Natural killer cell (primary cell): ENCODE measurements at regions not wholly inside any gene's neighbourhood (a gene's known extent, or its start where the extent isn't known, plus 50 kb on each side); places are given as distances from the start of the nearest gene placed in this dataset.

Experiments used
- ATAC-seq, 3 donors: fragments of 150-1000 bp in 2 of 3; fragments of 200-7000 bp in 1 of 3; cut with Tn5 transposase; 1 replicate in 1 of 3; 2 replicates in 2 of 3; pipeline ENCODE4 v1.10.0; 2021; ENCODE audit warnings: mild to moderate bottlenecking in 2 of 3, moderate library complexity in 2 of 3
- DNase-seq, 2 donors: peaks; one replicate each; pipeline versions ENCODE4 v3.0.0 to v3.0.0-alpha.2; 2013 to 2021; ENCODE audit warnings: mixed read lengths in 1 of 2
- H3K27ac ChIP-seq: one replicate; pipeline ENCODE4 v1.5.1; 2013; ENCODE audit warnings: mild to moderate bottlenecking, low read length
- H3K27me3 ChIP-seq: one replicate; pipeline ENCODE4 v1.6.1; 2013; ENCODE audit warnings: low read length; ENCODE audit not compliant: control insufficient read depth, insufficient read depth
- H3K36me3 ChIP-seq: one replicate; pipeline ENCODE4 v1.6.1; 2013; ENCODE audit warnings: low read length; ENCODE audit not compliant: control insufficient read depth, insufficient read depth
- H3K4me1 ChIP-seq: one replicate; pipeline ENCODE4 v1.6.1; 2013; ENCODE audit warnings: low read length; ENCODE audit not compliant: control insufficient read depth, insufficient read depth
- H3K4me3 ChIP-seq: one replicate; pipeline ENCODE4 v1.5.1; 2013; ENCODE audit warnings: low read length
- H3K9me3 ChIP-seq: one replicate; pipeline ENCODE4 v1.6.1; 2013; ENCODE audit warnings: low read length; ENCODE audit not compliant: control insufficient read depth, insufficient read depth
- H3K27ac Mint-ChIP-seq, 2 donors: one replicate each; pipeline ENCODE4 v1.8.0; 2022; ENCODE audit warnings: mild to moderate bottlenecking in 2 of 2, mixed read lengths in 2 of 2, moderate library complexity in 1 of 2
- H3K27me3 Mint-ChIP-seq, 2 donors: one replicate each; pipeline ENCODE4 v1.8.0; 2022; ENCODE audit warnings: low read depth in 2 of 2, mixed read lengths in 2 of 2
- H3K36me3 Mint-ChIP-seq: one replicate; pipeline ENCODE4 v1.8.0; 2022; ENCODE audit warnings: mixed read lengths
- H3K4me1 Mint-ChIP-seq, 2 donors: one replicate each; pipeline ENCODE4 v1.8.0; 2022; ENCODE audit warnings: mixed read lengths in 2 of 2
- H3K4me3 Mint-ChIP-seq: one replicate; pipeline ENCODE4 v1.8.0; 2022; ENCODE audit warnings: mild to moderate bottlenecking, moderate library complexity, mixed read lengths
- H3K9me3 Mint-ChIP-seq, 2 donors: one replicate each; pipeline ENCODE4 v1.8.0; 2022; ENCODE audit warnings: mixed read lengths in 2 of 2
- CTCF ChIP-seq: fragments of 200-600 bp; IDR thresholded peaks from one replicate; pipeline ENCODE4 v1.8.0; 2022; ENCODE audit warnings: antibody characterized with exemption
- WGBS: methylation state at CpG from one replicate; pipeline ENCODE4 v1.1.7; 2013; ENCODE audit warnings: missing lambda C conversion rate; ENCODE audit not compliant: insufficient coverage; 5-methylcytosine and 5-hydroxymethylcytosine counted together
- intact Hi-C: fragments of 100-400 bp; cut with micrococcal nuclease; formaldehyde crosslinking; loops from one replicate; pipeline ENCODE4 v1.14.2; 2022

GRCh38 chr17:16882243-16882925 lies 89.5 kb downstream of the TNFRSF13B start:
- H3K27ac ChIP-seq, result no peak overlapping the region
- no peak for TF ChIP-seq CTCF

DNA sequence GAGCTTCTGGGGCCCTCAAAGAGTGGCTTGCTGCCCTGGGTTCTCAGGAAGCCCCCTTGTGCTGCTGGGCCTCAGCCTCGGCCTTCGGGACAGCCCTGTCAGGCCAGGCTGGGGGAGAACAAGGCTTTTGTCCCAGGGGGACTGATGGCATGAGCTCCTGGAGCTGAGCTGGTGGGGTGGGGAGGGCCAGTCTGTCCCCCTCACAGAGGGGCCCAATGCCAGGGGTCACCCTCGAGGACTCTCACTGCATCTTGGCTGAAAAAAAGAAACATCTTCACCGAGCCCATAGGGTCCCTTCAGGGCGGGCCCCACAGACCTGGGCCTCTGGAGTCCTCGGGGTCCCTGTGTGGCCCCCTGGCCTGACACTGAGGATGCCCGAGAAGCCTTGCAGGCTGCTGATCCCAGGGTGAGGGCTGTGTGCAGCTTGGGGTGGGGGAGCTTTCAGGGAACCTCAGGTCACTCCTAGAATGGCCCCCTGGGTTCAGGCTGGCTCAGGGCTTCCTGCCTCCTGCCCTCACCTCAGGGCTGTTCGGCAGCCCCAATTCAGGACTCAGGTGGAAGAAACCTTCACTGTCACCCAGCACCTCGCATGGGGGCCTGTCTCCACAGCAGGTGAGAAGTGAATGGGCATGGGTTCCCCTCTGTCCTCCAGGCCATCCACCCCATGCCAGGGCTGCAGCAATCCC lies 90.5 kb downstream of the TNFRSF13B start:
- Mint-ChIP-seq H3K27ac (no peak overlapping the region), H3K4me3 (no peak overlapping the region), H3K27me3 (peaks cover 0 to 5% of the 10 kb centered on the region in 2 donors), H3K36me3 (no peaks in the 10 kb centered on the region), H3K9me3 (no peaks in the 10 kb centered on the region), H3K4me1 (no peaks in the 10 kb centered on the region)
- H3K27ac ChIP-seq, result no peak overlapping the region
- H3K36me3 ChIP-seq, result no peaks in the 10 kb centered on the region
- no peak for TF ChIP-seq CTCF
- 92% methylated on average over 9 of the region's 9 CpGs for WGBS
- no peak overlapping the region for H3K4me3 ChIP-seq
- no peaks in the 10 kb centered on the region for H3K4me1 ChIP-seq
- ATAC-seq (no peak), DNase-seq (no peak)
- no peaks in the 10 kb centered on the region for H3K9me3 ChIP-seq
- no peaks in the 10 kb centered on the region for H3K27me3 ChIP-seq
- intact Hi-C loops, result no loop called here

More at GRCh38 chr17:16882243-16882925, 89.5 kb downstream of the TNFRSF13B start:
- H3K27me3 Mint-ChIP-seq, result peaks cover 0 to 2% of the 10 kb centered on the region in 2 donors
- Histone ChIP-seq H3K4me1 (no peaks in the 10 kb centered on the region), H3K9me3 (no peaks in the 10 kb centered on the region), H3K4me3 (no peak overlapping the region), H3K27me3 (no peaks in the 10 kb centered on the region), H3K36me3 (no peaks in the 10 kb centered on the region)
- intact Hi-C loops, result no loop called here
- H3K36me3 Mint-ChIP-seq, result no peaks in the 10 kb centered on the region
- no peak for ATAC-seq
- WGBS, result 86% methylated on average over 8 of the region's 11 CpGs
- DNase-seq, result no peak
- no peak overlapping the region for H3K4me3 Mint-ChIP-seq
- no peaks in the 10 kb centered on the region for H3K4me1 Mint-ChIP-seq
- H3K27ac Mint-ChIP-seq, result no peak overlapping the region
- H3K9me3 Mint-ChIP-seq, result no peaks in the 10 kb centered on the region

DNA sequence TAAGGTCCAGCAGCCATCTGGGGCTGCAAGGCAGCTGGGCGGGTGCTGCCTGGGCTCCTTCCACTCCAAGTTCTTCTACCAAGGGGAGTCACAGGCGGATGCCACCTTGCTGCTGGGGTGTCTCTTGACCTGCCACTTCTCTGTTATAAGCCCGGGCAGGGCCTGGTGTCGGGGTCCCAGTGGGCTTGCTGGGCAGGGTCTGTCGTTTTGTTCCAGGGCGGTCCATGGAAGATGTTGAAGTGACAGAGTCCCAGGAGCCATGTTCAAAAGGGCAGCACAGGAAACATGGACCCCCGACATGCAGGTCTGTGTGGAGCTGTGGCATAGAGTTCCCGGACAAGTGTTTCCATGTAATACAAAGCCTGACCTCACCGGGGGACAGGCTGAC lies 91.1 kb downstream of the TNFRSF13B start:
- no peak for TF ChIP-seq CTCF
- H3K4me3 ChIP-seq, result no peak overlapping the region
- no peaks in the 10 kb centered on the region for H3K4me1 ChIP-seq
- no peak overlapping the region for H3K27ac Mint-ChIP-seq
- peaks cover 0 to 5% of the 10 kb centered on the region in 2 donors for H3K27me3 Mint-ChIP-seq
- H3K4me1 Mint-ChIP-seq, result no peaks in the 10 kb centered on the region
- no peak for ATAC-seq
- no peaks in the 10 kb centered on the region for H3K36me3 Mint-ChIP-seq
- no peaks in the 10 kb centered on the region for H3K36me3 ChIP-seq
- WGBS, result 92% methylated on average over 9 of the region's 9 CpGs
- no peak overlapping the region for H3K27ac ChIP-seq
- H3K4me3 Mint-ChIP-seq, result no peak overlapping the region
- no peaks in the 10 kb centered on the region for H3K27me3 ChIP-seq
- no peaks in the 10 kb centered on the region for H3K9me3 Mint-ChIP-seq
- no peaks in the 10 kb centered on the region for H3K9me3 ChIP-seq
- no peak for DNase-seq
- intact Hi-C loops, result no loop called here
